HuH-7 (cell line): ENCODE measurements at regions not wholly inside any gene's neighbourhood (a gene's known extent, or its start where the extent isn't known, plus 50 kb on each side); places are given as distances from the start of the nearest gene placed in this dataset.
"Not testable (repeated sequence)": the region's sequence is repeated elsewhere in the genome, so short reads cannot be mapped to it uniquely, and the experiment has no call there.

Experiments
- DNase-seq: peaks from one replicate; pipeline ENCODE4 v3.0.0; 2011; ENCODE audit warnings: low spot score

DNA sequence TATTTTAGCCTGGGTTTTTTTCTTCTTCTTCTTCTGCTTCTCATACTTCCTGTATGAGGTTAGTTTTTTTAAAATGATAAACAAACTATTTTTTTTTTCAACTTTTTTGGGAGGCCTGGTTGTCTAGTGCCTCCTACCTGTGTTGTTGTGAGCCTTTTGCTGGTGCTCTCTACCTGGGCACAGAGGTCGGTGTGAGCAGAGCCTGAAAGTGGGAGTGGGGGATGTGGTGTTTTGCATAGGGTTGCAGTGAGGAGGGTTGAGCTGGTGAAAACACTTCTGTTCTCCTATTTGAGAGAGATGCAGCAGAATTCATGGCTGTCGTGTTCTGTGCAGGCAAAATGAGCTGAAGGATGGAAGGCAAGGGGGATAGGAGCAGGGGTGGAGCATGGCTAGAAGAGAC is 232.7 kb upstream of the PLGLB2 start:
- not testable (repeated sequence) for DNase-seq

DNA sequence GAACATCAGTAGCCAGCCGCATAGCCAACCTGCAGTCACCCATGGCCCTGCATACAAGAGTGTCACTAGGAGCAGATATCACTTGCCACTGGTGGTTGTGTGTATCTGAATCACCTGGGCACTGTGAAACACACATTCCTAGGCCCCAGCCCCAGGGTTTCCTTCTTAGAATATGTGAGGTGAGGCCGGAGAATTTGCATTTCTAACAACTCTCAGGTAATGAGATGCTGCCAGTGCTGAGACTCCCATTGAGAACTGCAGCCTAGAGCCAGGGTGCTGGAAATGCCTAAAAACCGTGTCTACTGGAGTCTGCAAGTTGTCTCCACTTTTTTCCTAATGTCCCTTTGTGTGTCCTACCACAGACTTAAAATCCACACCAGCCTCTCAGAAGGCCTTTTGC is 232.0 kb upstream of the PLGLB2 start:
- not testable (repeated sequence) for DNase-seq

DNA sequence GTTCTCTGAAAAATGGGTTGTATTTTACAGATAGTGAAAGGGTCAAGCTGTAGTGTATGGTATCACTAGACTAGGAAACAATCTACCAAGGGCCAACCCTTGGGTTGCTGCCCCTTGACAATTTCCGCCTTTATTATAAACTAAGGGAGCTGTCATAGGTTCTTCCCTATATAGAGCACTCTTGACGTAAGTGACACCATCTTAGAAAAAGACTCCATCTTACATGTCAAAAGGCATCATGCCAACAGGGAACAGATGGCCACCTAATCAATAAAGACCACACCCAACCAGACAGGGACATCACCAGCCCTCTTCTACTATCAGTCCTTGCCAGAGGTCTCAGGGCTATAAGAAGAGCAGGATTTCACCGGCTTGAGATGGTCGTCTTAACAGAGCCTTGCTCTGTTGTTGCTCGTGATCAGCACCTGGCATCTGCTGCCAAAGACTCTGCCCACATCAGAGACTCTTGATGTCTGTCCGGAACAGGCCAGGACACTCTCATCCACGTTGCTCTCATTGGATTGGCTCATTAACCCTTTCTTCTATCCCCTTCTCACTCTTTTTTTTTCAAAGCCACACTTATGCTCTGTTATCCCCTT is 231.4 kb upstream of the PLGLB2 start:
- DNase-seq: not testable (repeated sequence)

DNA sequence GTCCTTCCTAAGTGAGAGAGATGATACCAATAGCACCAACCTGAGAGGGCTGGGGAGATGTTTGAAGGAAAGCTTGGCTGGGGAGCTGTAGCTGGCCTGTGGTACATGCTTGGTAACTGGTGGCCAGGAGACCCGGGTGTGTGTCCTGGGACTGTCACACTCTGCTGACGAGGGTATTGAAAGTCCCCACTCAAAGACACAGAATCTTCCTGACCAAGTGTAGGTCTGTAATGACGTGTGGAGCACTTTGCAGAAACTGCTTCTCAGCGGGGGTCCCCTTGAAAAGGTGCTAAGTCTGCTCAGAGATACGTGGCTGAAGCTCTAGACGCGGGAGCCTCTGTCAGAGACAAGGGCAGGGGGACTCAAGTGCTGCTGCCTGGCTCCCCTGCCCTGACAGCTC is 230.4 kb upstream of the PLGLB2 start:
- DNase-seq: not testable (repeated sequence)

GRCh38 chr2:87518066-87518465 is 229.8 kb upstream of the PLGLB2 start:
- not testable (repeated sequence) for DNase-seq

DNA sequence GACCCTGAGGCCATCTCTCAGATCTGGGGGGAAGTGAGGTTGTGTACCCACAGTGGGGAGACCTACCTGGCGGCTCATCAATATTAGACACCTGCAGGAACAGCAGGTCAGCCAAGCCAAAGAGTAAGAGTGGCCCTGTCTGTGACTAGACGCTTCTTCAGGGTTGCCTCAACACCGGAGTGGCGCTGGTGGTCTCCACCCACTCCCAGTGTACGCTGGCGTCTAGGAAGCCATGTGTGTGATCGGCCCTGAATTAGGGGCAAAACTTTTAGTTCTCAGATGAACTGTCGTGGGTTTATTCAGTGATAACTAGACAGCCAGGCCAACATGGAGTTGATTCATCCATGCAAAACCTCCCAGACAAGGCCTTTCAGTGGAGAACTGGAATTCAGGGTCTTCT is 229.3 kb upstream of the PLGLB2 start:
- DNase-seq: not testable (repeated sequence)

DNA sequence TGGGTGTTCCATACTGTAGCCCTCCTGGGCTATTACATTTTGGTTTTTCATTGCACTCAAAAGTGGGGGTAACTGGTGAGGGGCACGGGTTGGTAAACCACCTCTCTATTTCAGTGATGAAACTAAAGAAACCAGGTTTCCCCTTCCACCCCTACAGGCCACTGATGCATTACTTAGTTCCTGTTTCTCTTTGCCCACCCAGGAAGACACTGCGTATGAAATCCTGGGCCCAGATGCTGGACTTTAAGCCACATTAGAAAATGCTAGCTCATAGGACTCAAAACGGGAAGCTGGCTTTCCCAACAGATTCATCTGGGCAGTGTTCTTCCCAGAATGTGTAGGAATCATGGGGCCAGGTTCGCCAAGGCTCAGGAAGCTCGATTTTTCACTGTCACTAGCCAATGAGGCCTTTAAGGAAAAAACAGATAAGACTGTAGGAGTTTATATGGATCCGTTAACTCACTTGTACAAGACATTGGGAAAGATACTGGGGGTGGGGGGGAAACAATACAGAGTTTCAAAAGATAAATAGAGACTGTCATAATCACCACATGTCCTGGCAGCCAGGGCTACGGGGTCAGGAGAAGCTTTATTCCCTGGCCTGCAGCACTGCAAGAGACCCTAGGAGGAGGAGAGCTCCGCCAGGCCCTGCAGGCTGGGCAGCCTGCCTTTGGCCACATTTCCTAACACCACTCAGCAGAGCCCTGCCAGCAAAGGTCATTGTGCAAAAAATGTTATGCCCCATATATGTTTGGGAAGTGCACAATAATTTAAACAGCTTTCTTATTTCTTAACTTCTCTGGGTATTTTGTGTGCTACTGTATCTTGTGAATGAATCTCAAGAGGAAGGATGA is 228.5 kb upstream of the PLGLB2 start:
- not testable (repeated sequence) for DNase-seq

GRCh38 chr2:87521057-87521456 is 226.8 kb upstream of the PLGLB2 start:
- not testable (repeated sequence) for DNase-seq

GRCh38 chr2:87521489-87521888 is 226.4 kb upstream of the PLGLB2 start:
- not testable (repeated sequence) for DNase-seq

- not testable (repeated sequence) for DNase-seq
Observed at GRCh38 chr2:87524619-87525188, 223.2 kb upstream of the PLGLB2 start.

GRCh38 chr2:87525497-87525991 is 222.3 kb upstream of the PLGLB2 start:
- not testable (repeated sequence) for DNase-seq

GRCh38 chr2:87526258-87526657 is 221.6 kb upstream of the PLGLB2 start:
- not testable (repeated sequence) for DNase-seq

DNA sequence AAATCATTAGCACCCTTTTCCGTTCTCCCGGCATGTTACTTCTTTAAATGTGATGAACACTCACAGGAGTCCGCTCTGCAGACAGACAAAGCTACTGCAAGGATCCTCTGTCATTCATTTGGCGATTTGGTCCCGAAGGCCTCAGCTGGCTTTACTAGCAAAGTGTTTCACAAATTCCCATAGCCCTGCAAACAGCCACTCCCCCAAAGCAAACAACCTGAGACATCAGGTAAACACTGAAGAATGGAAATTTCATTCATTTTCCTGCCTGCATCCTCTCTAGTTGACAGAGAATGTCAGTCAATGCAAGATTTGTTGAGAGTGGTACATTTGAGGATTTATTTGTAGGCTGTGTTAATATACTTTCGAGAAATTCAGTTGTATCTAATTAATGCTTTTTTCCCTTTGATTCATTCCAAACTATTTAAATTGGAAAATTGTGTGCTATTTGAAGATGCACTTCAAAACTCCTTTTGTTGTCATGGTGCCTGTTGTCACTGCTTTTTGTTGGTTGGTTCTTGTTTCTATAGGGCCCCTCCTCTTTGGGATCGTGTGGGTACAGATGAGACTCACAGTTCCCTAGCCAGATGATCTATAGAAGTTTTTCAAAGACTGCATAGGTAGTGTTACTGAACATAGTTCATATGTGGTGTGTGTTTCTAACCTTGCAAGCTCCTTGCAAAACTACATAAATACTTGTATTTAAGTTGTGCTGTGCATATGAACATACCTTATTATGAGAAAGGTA is 215.7 kb upstream of the PLGLB2 start:
- DNase-seq: not testable (repeated sequence)

- DNase-seq: not testable (repeated sequence)
Observed at GRCh38 chr2:87533390-87534272, 214.3 kb upstream of the PLGLB2 start.

DNA sequence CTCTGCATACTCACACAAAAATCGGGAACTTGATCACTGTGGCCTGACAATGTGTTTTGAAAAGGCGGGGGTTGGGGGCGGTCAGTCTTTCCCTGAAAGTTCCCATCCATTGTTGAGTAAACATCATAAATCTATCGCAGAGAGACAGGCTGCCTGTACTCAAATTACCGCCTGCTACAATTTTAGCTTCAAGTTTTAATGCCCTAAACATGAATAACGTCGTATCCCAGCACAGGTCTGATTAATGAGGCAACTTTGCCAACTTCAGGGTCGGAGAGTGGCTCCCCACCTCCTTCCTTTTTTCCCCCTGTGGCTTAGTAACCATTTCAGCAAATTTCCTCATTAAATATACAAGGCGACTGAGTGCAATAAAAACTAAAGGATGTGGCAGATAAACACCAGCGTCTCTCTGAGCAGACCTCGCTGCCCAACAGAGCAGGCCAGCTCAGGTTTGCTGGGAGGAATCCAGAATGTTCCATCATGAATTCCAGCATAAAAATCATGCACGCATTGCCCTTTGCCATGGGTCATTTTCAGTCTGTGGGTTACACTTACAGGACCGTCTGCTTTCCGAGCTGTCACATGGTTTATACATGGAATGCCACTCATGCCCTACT is 213.5 kb upstream of the PLGLB2 start:
- DNase-seq: not testable (repeated sequence)

GRCh38 chr2:87536427-87536826 is 211.5 kb upstream of the PLGLB2 start:
- DNase-seq: not testable (repeated sequence)

DNA sequence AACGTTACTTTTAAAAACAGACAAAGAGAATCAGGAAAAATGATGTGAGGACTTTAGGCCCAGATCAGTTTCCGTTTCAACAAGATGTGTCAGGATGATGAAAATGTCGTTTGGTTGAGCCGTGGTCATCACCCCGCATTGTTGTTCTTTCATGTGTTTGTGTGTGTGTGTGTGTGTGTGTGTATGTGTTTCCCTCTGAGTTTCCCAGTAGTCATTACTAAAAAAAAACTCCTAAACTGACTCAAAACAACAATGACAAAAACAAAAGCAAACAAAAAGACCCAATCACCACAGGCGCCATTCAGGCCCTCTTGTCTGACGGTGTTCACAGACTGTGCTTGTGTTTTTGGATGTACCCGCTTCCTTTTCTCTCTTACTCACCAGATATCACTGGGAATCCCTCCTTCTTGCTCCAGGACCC is 210.6 kb upstream of the PLGLB2 start:
- not testable (repeated sequence) for DNase-seq

DNA sequence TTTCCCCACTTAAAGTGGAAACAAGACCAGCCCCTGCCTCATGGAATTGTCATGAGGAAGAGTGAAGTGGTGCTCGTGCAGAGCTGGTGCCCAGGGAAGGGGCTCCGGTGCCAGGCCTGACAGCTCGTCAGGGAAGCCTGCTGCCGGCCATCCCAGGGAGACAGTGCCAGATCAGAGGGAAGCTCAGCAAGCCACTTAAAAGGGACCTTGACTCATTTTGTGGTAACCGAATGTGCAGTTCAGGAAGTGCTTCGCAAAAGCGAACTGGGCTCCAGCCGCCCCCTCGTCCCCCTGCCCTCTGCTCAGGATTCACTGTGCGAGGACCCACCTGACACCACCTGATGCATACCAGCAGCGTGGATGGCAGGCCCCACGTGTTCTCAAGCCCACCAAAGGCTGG is 209.6 kb upstream of the PLGLB2 start:
- not testable (repeated sequence) for DNase-seq

- not testable (repeated sequence) for DNase-seq
Observed at GRCh38 chr2:87539151-87539943, 208.5 kb upstream of the PLGLB2 start.

DNA sequence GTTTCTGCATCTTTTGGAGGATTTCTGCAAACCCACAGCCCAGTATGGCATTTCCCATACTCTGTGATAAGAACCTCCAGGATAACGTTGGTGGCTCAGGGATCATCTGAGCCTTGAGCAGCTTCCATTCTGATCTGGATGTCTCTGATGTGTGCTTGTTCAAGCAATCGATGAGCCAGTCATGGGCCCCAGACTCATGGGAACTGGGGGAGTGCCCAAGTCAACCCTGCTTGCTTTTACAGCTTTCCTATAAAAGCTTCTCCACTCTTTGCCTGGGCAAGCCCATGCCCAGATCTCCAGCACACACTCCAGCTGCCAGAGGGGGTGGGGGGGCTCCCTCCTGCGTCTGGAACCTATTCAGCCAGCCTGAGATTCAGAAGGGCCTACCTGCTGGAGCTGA is 207.6 kb upstream of the PLGLB2 start:
- not testable (repeated sequence) for DNase-seq
